Chondrocyte (in vitro differentiated cells): ENCODE measurements at regions not wholly inside any gene's neighbourhood (a gene's known extent, or its start where the extent isn't known, plus 50 kb on each side); places are given as distances from the start of the nearest gene placed in this dataset.
A peak's percentile ranks its signal among the peaks of the same experiment; 100 is the strongest.

Experiments
- DNase-seq: peaks from one replicate; pipeline ENCODE4 v3.0.0; 2021; ENCODE audit warnings: mixed read lengths, low spot score
- H3K27ac Mint-ChIP-seq: one replicate; pipeline ENCODE4 v1.8.0; 2021; ENCODE audit warnings: mild to moderate bottlenecking, moderate library complexity, mixed read lengths; ENCODE audit not compliant: unreplicated experiment
- H3K27me3 Mint-ChIP-seq: 2 replicates; pipeline ENCODE4 v1.8.0; 2021; ENCODE audit warnings: low read depth, mixed read lengths
- H3K36me3 Mint-ChIP-seq: 2 replicates; pipeline ENCODE4 v1.8.0; 2021; ENCODE audit warnings: low read depth, mixed read lengths
- H3K4me1 Mint-ChIP-seq: 2 replicates; pipeline ENCODE4 v1.8.0; 2021; ENCODE audit warnings: low read depth, mild to moderate bottlenecking, mixed read lengths
- H3K4me3 Mint-ChIP-seq: one replicate; pipeline ENCODE4 v1.8.0; 2021; ENCODE audit warnings: mild to moderate bottlenecking, moderate library complexity, mixed read lengths; ENCODE audit not compliant: unreplicated experiment
- H3K9me3 Mint-ChIP-seq: 2 replicates; pipeline ENCODE4 v1.8.0; 2021; ENCODE audit warnings: low read depth, mixed read lengths
- CTCF ChIP-seq: fragments of 200-600 bp; sonication (generic); IDR thresholded peaks from 2 replicates; pipeline ENCODE4 v1.5.0; 2021; ENCODE audit warnings: antibody characterized with exemption, mild to moderate bottlenecking, moderate library complexity

GRCh38 chr1:68338081-68338480, 105.8 kb upstream of the WLS start:
- Mint-ChIP-seq H3K27me3 (peaks cover 1% of the 10 kb centered on the region), H3K9me3 (no peaks in the 10 kb centered on the region), H3K4me1 (peaks cover 5% of the 10 kb centered on the region), H3K36me3 (no peaks in the 10 kb centered on the region), H3K4me3 (no peak overlapping the region), H3K27ac (no peak overlapping the region)
- no peak for TF ChIP-seq CTCF
- DNase-seq: no peak

GRCh38 chr1:68332041-68332440, 99.7 kb upstream of the WLS start:
- Mint-ChIP-seq H3K9me3 (no peaks in the 10 kb centered on the region), H3K27me3 (no peaks in the 10 kb centered on the region), H3K27ac (no peak overlapping the region), H3K4me3 (no peak overlapping the region), H3K4me1 (peaks cover 37% of the 10 kb centered on the region), H3K36me3 (no peaks in the 10 kb centered on the region)
- DNase-seq: no peak
- no peak for TF ChIP-seq CTCF

- no peaks in the 10 kb centered on the region for H3K27me3 Mint-ChIP-seq
- no peak overlapping the region for H3K4me3 Mint-ChIP-seq
- H3K4me1 Mint-ChIP-seq: peaks cover 40% of the 10 kb centered on the region
- H3K36me3 Mint-ChIP-seq: no peaks in the 10 kb centered on the region
- TF ChIP-seq CTCF: no peak
- no peak for DNase-seq
- H3K27ac Mint-ChIP-seq: no peak overlapping the region
- no peaks in the 10 kb centered on the region for H3K9me3 Mint-ChIP-seq
Observed at GRCh38 chr1:68331117-68331865, 99.0 kb upstream of the WLS start.

- H3K27ac Mint-ChIP-seq: peak overlapping the region; percentile 14
- H3K27me3 Mint-ChIP-seq: no peaks in the 10 kb centered on the region
- H3K4me3 Mint-ChIP-seq: no peak overlapping the region
- H3K36me3 Mint-ChIP-seq: no peaks in the 10 kb centered on the region
- no peak for DNase-seq
- H3K9me3 Mint-ChIP-seq: no peaks in the 10 kb centered on the region
- TF ChIP-seq CTCF: no peak
- H3K4me1 Mint-ChIP-seq: peaks cover 40% of the 10 kb centered on the region
Observed at GRCh38 chr1:68330391-68330790, 98.1 kb upstream of the WLS start.

GRCh38 chr1:68329096-68329835, 96.9 kb upstream of the WLS start:
- H3K4me1 Mint-ChIP-seq: peaks cover 40% of the 10 kb centered on the region
- H3K27me3 Mint-ChIP-seq: no peaks in the 10 kb centered on the region
- H3K36me3 Mint-ChIP-seq: no peaks in the 10 kb centered on the region
- no peak for TF ChIP-seq CTCF
- no peaks in the 10 kb centered on the region for H3K9me3 Mint-ChIP-seq
- H3K27ac Mint-ChIP-seq: peak overlapping the region; percentile 0
- no peak for DNase-seq
- no peak overlapping the region for H3K4me3 Mint-ChIP-seq
